SK-N-DZ (cell line): ENCODE measurements at regions not wholly inside any gene's neighbourhood (a gene's known extent, or its start where the extent isn't known, plus 50 kb on each side); places are given as distances from the start of the nearest gene placed in this dataset.

Source experiments
- DNase-seq: peaks from one replicate; pipeline ENCODE4 v3.0.0-alpha.2; 2015; ENCODE audit warnings: low spot score

- DNase-seq: no peak
Observed at GRCh38 chr4:71156616-71157015, 163.2 kb downstream of the DCK start.

DNA sequence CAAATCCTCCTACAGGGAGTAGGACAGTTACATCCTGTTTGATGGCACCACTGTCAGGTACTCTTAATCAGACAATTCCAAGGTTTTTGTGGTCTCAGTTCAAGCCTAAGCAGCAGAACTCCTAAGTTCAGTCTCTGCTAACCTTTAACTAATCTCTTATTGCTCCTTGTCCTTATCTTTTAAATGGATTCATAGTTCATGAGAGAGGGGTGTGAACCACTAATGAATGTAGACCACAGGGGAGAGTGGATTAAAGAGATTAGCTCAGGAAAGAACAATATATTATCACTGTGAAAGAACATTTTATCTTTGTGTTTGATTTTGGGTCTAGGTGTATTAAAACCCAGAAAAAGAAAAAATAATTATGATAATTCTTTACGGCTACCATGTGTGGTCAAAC is 168.9 kb downstream of the DCK start:
- DNase-seq: no peak

DNA sequence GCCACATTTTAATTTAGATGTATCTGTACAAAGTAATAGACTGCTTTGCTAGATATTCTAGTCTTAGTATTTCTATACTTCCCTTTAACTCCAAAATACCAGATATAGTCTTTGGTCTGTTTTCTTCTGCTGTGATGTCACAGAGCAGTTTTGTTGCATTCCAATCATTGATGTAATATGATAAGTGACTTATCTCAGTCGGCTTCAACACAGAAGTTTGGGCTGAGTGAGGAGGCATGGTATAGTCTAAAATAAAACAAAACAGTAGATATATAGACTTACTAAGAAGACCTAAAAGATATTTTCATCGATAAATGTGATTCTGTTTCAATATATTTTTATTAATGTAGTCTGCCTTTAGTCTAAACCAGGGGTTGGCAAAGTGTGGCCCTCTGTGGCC is 169.9 kb downstream of the DCK start:
- DNase-seq: no peak

DNA sequence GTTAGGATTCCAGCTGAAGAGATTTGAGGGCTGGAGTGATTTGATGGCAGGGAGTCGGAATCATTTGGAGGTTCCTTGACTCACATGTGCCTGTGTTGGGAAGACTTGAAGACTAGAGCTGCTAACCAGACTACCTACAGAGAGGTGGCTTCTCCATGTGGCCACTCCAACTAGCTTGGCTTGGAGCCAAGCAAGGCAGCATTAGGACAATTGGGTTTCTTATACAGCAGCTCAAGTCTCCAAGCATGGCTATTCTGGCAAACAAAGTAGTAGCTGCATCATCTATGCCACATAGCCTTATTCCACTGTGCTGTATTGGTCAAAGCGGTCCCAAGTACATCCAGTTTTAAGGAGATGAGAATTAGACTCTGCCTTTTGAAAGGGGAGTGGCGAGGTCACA is 171.7 kb upstream of the SLC4A4 start:
- DNase-seq: no peak

DNA sequence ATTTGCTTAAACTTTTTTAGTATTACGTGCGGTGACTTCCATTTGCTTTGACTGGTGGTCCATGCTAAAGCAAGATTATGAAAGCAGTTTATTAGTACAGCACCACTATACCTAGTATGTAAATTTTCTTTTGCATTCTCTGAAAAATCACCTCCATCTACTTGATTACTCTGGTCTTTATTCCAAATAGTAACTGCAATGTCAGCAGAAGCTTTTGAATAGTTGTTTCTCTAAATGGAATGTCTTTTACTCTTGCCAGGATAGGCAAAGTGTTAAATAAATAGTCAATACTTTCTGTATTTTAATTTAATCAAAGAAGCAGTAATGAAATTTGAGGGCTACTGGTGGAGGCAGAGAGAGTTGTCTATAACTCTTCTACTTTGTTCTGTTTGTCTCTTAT is 167.2 kb upstream of the SLC4A4 start:
- no peak for DNase-seq

- no peak for DNase-seq
Observed at GRCh38 chr4:71181332-71181731, 157.5 kb upstream of the SLC4A4 start.

DNA sequence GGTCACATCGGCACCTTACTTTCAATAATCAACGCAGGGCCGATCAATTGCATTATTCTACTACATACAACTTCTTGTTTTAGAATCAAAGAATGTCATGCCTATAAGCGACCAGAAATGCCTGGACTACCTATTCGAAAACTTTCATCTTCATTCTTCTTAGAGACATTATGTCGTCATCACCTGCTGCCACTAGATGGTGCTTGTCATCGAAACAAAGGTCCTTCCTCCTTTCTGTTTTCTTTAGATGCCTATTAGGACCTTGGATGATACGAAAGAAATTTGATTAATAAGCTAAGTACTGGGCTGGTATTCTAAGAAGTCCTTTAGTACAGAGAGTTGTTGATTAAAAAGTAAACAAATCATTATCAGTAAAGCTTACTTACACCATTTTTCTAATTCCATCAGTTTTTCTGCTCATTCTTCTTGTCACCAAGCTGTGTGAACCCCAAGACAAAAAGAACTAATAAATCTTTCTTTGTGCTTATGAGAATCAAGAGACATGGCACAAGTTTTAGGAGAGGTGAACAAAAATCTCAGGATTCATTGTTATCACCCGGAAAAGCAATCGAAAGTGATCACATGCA is 154.5 kb upstream of the SLC4A4 start:
- peak; percentile 26 for DNase-seq

DNA sequence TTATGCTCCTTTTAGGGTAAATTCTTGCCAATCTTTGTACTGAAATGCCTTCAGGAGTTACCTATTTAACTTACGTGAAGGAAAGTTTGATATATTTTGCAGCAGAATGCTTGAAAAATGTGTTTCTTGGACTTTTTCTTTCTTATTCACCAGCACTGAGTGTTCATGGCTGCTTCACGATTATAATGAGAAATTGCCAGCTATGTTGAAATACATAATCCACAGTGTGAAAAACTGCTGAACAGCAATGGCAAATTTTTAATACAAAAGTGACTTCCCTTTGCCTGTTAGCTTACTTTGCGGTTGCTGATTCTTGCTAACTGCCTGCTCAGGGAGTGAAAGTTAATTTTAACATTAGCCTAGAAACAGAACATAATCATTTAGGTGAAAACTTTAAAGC is 153.8 kb upstream of the SLC4A4 start:
- DNase-seq: no peak

GRCh38 chr4:71186257-71186565 is 152.6 kb upstream of the SLC4A4 start:
- no peak for DNase-seq

DNA sequence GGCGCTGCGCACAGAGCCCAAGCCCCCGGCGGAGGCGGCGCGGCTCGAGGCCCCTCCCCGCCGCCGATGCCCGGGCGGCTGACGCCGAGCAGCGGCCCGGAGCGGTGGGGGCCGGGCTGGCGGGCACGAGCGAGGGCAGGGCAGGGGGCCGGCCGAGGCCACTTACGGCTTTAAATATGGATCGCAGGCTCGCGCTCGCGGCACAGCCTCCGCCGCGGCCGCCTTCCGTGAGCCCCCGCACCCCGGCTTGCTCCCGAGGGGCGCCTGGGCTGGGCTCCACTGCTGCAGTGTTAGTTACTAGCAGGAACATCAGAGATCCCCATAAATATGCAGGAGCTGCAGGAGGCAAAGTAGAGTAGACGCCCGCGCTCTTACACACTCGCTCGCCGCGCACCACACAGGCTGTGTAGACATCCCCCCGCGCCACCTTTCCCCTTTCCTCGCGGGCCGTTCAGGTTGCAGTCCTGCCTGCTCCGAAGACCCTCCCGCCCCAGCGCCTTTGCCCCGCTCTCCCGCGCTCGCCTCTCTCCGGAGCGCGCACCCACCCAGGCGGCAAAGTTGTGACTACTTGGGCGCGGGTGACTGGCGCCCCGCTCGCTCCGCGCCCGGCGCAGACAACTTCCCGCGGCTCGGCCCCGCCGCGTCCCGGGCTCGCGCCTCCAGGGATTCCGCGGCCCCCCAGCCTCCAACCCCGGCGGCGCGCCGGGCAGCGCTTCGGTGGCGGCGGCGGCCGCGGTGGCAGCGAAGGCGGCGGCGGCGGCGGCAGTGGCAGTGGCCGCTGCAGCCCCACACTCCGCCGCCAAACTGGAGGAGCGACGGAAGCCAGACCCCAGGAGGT is 152.0 kb upstream of the SLC4A4 start:
- DNase-seq: no peak

DNA sequence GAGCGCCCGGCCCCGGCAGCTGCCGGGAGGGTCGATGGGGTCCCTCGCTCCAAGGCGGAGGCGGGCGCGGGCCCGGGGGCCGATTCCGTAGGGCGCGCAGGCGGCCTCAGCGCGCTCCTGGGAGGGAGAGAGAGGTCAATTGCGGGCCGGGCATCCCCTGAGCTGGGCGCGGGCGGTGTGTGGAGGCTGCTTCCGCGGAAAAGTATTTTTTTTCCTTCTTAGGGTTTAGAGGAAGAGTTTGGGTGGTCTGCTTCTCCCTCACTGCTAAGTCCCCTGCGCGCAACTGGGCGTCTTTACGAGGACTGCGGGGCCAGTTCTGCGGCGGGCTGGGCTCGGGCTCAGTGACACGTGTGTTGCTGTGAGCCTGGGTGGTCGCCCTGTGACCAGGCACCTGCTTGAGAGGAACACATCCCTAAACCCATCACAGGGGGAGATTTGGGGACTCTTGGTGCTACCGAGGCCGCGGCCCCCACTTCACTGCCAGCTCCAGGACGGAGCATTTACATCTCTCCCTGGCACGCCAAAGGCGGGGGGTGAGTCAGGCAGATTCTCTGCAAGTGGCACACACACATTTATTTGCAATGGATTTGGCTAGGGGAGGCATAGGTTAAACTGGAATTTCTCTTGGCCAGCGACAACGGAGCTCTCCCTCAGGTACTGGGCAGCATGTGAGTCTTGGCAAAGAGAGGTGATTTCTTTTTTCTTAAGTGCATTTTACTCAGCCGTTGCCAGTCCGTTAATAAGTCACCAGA is 151.2 kb upstream of the SLC4A4 start:
- DNase-seq: no peak

DNA sequence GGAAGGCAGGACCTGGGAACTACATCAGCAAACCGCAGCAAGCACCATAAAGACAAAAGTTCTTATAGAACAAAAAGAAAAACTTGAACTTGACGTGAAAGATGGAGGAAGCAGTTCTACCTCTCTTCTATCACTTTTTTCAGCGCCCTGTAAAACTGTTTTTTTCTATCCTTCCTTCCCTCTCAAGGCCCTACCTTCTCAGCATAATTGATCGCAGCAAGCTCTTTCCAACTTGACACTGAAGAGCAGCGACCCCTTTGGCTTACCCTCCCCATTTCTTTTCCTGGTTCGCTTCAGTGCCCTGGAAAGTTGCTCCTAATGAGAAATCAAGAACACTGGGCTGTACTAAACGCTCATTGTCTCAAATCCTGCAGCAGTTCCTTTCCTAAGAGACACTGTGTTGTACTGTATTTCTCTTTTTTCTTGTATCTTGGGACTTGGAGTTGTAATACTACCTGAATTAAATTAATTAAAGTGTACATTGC is 150.6 kb upstream of the SLC4A4 start:
- no peak for DNase-seq

- no peak for DNase-seq
Observed at GRCh38 chr4:71188951-71189350, 149.9 kb upstream of the SLC4A4 start.

GRCh38 chr4:71189471-71189870 is 149.3 kb upstream of the SLC4A4 start:
- no peak for DNase-seq

GRCh38 chr4:71194454-71194853 is 144.4 kb upstream of the SLC4A4 start:
- no peak for DNase-seq

GRCh38 chr4:71195924-71196323 is 142.9 kb upstream of the SLC4A4 start:
- no peak for DNase-seq

- no peak for DNase-seq
Observed at GRCh38 chr4:71198958-71199357, 139.9 kb upstream of the SLC4A4 start.

GRCh38 chr4:71201057-71201456 is 137.8 kb upstream of the SLC4A4 start:
- no peak for DNase-seq

GRCh38 chr4:71201817-71202576 is 136.8 kb upstream of the SLC4A4 start:
- no peak for DNase-seq

DNA sequence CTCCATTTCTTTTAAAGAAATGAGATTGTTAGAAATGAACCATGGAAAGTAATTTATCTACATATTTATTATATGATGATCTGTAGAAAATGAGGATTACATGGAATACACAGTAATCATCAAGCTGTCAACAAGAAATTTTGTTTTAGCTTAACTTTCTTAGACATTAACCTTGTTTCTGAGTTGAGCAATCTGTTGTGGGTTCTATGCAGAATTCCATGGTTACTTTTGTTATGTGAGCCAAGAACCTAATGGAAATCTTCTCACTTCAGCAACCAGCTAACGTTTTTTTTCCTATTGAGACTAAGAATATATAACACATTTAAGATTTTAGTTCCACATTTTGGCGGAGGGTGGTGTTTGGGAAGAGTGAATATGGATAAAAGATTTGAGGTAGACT is 136.1 kb upstream of the SLC4A4 start:
- DNase-seq: no peak

- DNase-seq: no peak
Observed at GRCh38 chr4:71204056-71204455, 134.8 kb upstream of the SLC4A4 start.

DNA sequence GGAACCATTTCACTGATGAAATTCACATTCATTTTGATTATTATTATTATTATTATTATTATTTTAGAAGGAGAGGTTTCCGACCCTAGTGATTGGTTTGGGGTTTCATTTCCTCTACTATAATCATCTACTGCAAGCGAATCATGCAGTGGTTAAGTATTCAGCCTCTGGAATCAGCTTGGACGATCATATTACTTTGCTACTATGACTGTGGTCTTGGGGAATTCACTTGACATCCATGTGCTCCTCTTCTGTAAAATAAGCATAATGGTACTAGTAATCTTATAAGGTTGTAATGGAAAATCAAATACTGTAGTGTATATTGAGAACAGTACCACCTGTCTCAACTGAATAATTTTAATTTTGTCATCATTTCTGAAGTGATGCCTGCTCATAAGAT is 132.1 kb upstream of the SLC4A4 start:
- DNase-seq: no peak
